ENCODE measurements at regions not wholly inside any gene's neighbourhood (a gene's known extent, or its start where the extent isn't known, plus 50 kb on each side); places are given as distances from the start of the nearest gene placed in this dataset.

- no peak for TF ChIP-seq CTCF (IDR thresholded peaks at IDR 0.05)
Measured at GRCh38 chr6:104240865-104241264, 618.9 kb downstream of the HACE1 start.

- no peak for TF ChIP-seq CTCF (IDR thresholded peaks at IDR 0.05)
Measured at GRCh38 chr6:104239971-104240370, 619.7 kb downstream of the HACE1 start.

- TF ChIP-seq CTCF (IDR thresholded peaks at IDR 0.05) = no peak
Measured at GRCh38 chr6:104229057-104229456, 630.7 kb downstream of the HACE1 start.

GRCh38 chr6:104227508-104227907 is 632.2 kb downstream of the HACE1 start:
- TF ChIP-seq CTCF (IDR thresholded peaks at IDR 0.05) = no peak

GRCh38 chr6:104226790-104227446 is 632.8 kb downstream of the HACE1 start:
- TF ChIP-seq CTCF (IDR thresholded peaks at IDR 0.05) = no peak

GRCh38 chr6:104218116-104218515 is 641.6 kb downstream of the HACE1 start:
- TF ChIP-seq CTCF (IDR thresholded peaks at IDR 0.05) = no peak

GRCh38 chr6:104214901-104215300 is 644.8 kb downstream of the HACE1 start:
- TF ChIP-seq CTCF (IDR thresholded peaks at IDR 0.05) = no peak
